Tongue (tissue), 1 donor: ENCODE measurements at regions not wholly inside any gene's neighbourhood (a gene's known extent, or its start where the extent isn't known, plus 50 kb on each side); places are given as distances from the start of the nearest gene placed in this dataset.
A peak's percentile ranks its signal among the peaks of the same experiment; 100 is the strongest.
"Not testable (repeated sequence)": the region's sequence is repeated elsewhere in the genome, so short reads cannot be mapped to it uniquely, and the experiment has no call there.

Experiments
- DNase-seq: peaks from one replicate; pipeline ENCODE4 v3.0.0-alpha.2; 2015

DNA sequence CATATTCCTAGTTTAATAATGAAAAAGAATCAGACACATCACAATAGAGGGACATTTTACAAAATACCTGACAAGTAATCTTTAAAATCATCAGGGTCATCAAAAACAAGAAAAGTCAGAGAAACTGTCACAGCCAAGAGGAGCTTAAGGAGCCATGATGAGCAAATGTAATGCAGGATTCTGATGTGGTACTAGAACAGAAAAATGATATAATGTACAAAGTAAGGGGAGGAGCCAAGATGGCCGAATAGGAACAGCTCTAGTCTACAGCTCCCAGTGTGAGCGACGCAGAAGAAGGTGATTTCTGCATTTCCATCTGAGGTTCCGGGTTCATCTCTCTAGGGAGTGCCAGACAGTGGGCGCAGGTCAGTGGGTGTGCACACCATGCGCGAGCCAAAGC lies 198.0 kb upstream of the FAT3 start:
- no peak for DNase-seq

DNA sequence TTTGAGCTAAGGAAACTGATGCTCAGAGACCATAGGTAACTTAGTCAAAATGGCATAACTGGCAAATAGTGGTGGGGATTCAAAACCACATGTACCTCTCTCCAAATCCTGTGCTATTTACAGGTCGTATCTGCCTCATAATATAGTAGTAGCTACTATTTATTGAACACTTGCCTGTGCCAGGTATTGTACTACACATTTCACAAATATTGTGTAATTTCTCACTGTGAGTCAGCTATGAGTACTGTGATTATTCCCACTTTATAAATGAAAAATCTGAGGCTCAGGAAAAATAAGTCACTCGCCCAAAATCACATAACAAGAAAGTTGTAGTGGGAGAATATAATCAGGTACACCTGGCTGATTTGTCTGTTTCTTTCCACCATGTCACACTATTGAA lies 199.8 kb upstream of the FAT3 start:
- DNase-seq: no peak

DNA sequence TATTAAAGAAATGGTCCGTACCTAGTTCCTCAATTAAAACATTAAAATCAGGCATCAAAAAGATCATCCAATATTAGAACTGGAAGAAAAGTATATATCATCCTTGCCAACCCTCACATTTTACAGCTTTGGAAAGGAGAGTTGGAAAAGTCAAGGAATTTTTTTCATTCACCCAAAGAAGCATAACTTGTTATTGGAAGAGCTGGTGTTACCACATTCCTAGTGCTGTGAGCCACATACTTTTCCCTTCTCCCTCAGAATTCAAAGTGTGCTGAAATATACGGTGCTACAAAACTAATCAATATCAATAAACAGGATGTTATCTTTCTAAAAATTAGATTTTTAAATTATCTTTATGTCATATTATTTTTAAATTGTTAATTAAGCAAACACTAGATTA lies 202.1 kb upstream of the FAT3 start:
- no peak for DNase-seq

DNA sequence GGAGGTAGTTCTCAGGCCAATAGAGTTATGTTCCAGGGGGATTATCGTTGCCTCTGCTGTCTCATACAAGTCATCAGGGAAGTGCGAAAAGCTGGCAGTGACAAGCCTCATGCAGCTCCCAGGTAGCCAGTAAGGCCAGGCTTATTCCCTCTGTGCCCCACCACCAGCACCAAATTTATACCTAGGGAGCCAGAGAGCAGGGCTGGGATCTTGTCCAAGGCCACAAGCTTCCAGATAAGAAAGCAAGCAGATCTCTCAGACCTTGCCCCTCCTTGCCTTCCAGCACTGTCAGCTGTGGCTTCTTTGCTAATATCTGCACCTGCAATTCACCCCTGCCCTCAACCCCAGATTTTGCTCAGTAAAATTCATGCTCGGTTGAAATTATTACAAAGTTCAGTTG lies 206.3 kb upstream of the FAT3 start:
- no peak for DNase-seq

DNA sequence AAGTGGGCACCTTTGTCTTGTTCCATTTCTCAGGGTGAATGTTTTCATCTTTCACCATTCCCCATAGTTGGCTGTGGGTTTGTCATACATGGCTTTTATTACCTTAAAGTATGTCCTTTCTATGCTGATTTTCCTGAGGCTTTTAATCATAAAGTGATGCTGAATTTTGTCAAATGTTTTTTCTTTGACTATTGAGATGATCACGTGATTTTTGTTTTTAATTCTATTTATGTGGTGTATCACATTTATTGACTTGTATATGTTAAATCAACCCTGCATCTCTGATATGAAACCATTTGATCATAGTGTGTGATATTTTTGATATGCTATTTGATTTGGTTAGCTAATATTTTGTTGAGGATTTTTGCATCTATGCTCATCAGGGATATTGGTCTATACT lies 216.4 kb upstream of the FAT3 start:
- DNase-seq: no peak

DNA sequence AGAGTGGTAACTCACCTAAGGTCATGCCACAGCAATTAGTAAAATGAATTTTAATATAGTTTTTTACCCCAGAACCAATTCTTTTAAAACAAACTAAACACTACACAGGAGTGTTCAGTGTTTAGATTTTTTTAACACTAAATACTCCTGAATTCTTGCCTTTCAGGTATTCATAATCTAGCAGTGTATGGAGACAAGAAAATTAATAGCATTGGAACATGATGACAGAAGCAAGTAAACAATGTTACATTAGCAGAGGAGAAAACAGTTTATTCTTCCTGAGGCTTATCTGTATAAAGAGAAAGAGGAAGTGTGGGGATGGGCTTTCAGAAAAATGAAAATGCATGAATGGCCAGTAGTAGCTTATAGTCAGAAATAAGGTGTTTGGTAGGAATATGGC lies 222.1 kb upstream of the FAT3 start:
- DNase-seq: no peak

DNA sequence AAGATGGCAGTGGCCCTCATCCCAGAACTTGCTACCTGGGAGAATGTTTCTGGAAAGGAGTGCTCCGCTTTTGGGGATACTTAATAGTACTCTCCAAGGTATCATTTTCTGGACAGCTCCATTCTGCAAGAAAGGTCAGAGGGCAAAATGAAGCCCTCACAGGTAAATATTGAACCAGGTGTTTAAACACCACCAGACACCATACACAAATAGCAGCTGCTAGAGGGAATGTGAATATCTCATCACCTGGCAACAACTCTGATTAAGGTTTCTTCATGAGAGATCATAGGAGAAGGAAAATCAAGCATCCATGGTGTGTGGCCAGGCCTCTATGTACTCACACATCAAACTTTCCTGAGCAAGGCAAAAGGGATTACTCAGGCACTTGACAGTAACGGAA lies 226.1 kb upstream of the FAT3 start:
- DNase-seq: peak; percentile 72

DNA sequence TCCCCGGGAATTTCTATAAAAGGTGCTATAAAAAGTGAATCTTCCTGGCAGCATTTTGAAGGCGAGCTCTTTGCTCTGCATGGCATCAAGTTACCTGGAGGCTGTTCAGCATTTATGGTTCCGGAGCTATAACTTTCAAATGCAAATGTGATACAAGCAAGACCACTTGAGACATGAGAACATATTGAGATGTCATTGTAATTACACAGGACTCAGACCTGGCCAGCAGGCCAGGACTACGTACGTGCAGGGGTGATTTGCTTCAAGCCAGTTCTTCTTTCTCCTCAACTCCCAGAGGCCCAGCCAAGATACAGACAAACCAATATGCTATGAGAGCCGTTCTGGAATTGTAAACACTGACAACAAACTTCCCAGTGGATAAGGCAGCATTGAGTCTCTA lies 227.4 kb upstream of the FAT3 start:
- DNase-seq: peak; percentile 88

DNA sequence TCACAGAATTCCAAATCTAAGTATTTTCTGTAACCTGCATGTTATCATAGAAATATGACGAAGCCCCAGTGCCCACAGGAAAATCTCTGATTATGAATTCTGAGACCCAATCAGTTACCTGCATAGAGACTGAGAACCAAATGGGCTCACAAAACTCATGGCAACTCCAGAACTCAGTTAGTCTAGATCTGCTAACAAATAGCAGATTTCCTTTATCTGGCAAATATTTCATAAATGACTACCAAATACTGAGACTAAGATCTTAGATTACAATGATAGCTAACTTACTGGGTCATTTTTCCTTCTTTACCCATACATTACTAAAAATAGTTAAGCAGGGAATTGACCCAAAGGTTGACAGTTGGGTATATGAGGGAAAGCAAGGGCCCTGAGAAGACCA lies 228.1 kb upstream of the FAT3 start:
- no peak for DNase-seq

DNA sequence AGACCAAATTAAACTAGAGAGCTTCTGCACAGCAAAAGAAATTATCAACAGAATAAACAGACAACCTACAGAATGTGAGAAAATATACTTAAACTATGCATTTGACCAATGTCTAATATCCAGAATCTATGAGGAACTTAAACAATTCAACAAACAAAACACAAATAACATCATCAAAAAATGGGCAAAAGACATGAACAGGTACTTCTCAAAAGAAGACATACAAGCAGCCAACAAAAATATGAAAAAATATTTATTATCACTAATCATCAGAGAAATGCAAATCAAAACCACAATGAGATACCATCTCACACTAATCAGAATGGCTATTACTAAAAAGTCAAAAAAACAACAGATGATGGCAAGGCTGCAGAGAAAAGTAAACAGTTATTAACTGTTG lies 236.2 kb upstream of the FAT3 start:
- DNase-seq: not testable (repeated sequence)

DNA sequence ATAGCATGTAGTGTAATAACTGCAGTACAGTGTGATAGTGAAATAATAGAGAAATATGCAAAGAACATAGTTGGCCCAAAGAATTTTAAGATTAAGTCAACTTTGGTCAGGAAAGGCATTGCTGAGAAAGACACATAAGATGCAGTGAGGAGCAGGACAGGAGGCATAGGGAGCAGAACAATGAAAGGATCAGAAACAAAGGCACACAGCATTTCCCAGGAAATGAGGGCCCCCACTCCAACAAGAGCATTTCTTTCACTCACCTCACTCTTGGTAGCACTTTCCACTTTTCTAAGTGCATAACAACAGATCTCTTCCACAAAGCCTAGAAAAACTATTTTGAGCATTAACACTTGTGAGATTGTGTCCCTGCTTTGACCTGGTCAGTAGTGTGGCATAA lies 238.4 kb upstream of the FAT3 start:
- no peak for DNase-seq

DNA sequence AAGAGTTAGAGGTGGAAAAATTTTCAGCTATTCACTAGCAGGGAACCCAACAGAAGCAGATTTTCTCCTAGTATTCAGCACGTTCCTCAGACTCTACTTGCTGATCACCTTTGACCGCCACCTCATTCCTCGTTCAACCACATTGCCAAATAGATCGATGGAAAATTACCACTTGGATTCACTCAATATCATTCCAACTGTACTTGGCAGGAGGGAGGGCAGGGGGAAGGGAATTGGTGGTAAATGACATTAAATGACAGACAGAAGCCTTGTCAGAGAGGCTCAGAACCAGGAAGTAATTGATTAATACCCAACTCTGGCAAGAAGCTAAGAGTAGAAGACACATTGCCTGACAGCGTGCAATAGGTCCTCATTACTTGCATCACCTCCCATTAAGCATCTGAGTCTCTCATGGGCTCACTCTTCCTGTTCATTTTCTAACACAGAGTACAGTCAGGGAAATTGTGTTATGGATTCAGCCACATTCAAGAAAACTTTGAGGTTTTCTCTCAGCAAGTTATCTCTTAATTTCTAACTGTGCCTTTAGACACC lies 240.5 kb upstream of the FAT3 start:
- no peak for DNase-seq

DNA sequence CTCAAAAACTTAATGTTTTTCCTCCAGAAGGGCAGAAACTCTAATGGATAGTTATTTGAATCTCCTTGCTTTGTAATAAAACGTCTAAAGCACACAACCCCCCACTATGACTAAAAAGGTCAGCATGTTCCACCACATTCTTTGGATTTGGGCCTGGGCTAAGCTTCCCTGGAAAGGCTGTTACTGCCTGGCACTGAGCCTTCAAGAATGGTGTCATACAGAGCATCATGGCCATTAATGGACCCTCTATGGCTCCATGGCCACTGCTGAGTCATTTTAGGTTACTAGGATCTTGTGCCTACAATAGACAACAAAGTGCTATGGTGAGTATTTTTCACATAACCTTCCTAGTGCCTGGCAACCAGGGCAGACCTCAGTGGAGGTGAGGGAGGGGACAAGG lies 242.6 kb upstream of the FAT3 start:
- DNase-seq: peak; percentile 21

DNA sequence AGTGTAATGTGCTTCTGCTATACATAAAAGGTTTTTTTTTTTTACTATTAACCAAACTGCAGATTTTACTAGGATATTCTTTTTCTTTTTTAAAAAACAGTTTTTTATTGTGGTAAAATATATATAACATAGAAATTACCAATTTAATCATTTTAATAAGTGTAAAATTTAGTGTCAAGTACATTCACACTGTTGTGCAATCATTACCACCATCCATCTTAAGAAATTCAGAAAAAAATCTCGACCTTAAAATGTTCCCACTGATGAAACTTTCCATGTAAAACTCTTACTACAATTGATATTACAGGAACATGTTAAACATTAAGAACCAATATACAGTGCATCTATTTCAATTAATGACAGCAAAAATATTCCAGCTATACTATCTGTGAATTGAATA lies 244.8 kb upstream of the FAT3 start:
- DNase-seq: no peak

DNA sequence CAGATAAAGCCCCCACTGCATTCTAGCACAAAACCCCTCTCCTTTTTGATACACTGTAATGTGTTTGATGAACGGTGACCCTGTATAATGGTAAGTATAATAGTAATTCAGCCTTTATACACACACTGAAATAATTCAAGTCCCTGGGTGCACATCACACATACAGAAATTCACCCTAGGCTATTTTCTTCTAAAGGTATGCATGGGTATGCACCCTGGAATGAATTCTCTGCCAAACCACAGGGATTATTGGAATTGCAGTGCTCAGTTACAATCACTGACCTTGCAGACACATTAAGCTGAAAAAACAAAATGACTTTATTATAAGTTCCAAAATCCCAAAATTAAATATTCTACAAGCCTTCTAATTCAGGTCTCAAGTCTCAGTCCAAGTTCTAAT lies 245.9 kb upstream of the FAT3 start:
- DNase-seq: no peak

DNA sequence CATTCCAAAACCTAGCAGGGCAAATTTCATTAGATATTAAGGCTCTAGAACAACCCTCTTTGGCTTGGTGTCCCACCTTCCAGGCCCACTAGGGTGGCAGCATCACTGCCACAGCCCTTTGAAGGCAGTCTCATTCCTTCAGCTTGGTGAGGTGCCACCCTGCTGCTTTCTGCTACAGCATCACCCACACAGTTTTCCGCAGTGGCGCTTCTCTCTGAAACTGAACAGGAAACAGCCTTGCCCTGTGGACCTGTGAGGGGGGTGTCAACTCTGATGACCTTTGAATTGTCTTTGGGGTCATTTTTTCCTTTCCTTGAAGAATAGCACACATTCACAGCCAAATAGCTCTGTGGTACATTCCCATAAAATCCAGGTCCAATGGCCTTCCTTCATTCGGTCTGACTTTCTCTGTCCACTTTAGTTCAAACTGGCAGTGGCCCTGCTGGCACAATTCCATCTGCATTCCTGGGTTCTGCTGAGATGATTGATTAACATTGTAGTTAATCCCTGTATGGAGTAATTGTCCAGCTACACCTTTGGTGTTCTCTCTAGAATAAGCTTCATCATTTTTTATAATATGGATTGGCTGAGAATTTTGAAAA lies 251.9 kb upstream of the FAT3 start:
- no peak for DNase-seq

DNA sequence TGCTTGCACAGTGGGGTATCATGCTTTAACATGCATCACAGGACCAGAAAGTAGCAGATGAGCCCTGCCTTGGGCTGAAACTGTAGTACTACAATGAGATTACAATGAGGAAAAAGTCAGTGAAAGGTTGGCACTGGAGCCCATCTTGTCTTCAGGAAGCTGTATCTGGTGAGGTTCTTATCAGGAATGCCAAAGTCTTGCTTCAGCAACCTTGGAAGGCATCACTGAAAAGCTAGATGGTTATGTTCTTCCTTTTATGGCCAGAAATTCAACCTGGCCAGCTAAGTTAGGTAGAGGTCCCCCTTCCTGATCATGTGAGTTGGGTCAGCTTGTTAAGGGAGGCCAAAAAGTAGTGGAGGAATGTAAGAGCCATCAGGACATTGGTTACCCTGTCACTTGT lies 254.0 kb upstream of the FAT3 start:
- DNase-seq: no peak

DNA sequence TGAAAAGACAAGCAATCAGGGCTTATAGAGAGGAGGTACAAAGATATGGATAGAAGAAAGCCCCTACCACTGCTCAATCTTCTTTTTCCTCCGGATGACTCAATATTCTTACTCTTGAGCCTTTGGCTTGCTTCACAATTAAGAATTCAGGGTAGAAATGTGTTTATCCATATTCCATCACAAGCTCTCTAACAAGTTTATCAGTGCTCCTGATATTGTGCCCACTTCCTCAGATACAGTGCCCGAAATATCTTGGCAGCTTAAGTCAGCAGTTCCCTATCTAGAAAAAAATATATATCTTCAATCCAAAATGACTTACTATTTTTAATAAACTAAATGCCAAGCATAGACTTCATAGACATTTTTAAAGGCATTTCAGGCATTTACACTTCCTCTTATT lies 255.1 kb upstream of the FAT3 start:
- no peak for DNase-seq

DNA sequence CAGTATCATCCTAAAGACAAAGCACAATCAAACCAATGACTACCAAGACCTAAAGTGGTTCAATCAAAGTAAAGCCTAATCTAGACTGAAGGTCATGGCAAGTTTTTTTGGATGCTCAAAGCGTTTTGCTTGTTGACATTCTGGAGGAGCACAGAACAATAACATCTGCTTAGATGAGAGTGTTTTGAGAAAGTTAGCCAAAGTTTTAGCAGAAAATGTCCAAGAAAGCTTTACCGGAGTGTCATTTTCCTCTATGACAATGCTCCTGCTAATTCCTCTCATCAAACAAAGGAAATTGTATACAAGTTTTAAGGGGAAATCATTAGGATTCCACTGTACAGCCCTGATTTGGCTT lies 256.9 kb upstream of the FAT3 start:
- peak; percentile 50 for DNase-seq

DNA sequence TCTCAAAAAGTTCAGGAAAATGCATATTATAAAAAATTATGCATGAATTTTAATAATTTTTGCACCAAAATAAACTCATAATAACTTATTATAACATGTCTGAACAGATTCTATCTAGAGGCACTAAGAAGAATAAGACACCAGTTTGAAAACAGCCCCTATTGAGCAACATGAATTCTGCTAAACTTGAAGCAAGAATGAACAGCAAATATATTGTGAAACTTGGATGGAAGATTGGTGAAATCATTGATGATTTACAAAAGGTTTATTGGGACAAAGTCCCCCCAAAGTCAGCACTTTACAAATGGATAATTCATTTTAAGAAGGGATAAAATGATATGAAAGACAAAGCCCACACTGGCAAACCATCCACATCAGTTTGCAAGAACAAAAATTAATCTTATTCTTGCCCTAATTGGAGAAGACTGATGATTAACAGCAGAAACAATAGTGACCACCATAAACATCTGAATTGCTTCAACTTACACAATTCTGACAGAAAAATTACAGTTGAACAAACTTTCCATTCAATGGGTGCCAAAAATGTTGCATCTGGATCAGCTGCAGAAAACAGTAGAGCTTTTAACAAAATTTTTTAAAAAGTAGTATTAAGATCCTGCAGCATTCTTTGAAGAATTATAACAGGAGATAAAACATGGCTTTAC lies 257.5 kb upstream of the FAT3 start:
- DNase-seq: peak; percentile 75

DNA sequence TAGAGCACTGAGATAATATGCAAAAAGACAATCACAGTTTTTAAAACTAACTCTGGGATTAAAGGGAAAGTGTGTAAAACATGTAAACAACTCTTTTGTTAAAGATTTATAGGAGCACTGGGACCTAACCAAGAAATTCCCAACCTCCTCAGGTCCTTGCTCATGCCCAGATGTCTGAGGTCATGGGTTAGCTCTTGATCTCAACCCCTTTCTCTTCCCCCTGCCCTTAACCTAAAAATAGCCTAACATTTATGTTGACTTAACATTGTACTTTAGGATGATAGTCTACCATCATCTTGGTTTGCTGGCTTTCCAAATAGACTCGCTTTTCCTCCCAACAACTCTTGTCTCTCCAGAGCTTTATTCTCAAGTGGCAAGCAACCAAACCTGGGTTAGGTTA lies 258.2 kb upstream of the FAT3 start:
- no peak for DNase-seq

DNA sequence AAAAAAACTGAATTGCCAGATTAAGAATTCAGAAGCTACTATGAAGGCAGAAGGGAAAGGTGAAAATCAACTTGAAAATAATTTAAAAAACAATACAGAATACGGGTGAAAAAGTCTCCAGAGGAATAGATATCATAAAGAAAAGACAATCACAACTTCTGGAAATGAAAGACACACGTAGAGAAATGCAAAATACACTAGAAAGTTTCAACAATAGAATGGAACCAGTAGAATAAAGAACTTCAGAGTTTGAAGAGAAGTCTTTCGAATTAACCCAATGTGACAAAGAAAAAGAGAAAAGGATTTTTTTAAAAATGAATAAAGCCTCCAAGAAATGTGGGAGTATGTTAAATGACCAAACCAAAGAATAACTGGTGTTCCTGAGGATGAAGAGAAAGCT lies 263.8 kb upstream of the FAT3 start:
- no peak for DNase-seq

DNA sequence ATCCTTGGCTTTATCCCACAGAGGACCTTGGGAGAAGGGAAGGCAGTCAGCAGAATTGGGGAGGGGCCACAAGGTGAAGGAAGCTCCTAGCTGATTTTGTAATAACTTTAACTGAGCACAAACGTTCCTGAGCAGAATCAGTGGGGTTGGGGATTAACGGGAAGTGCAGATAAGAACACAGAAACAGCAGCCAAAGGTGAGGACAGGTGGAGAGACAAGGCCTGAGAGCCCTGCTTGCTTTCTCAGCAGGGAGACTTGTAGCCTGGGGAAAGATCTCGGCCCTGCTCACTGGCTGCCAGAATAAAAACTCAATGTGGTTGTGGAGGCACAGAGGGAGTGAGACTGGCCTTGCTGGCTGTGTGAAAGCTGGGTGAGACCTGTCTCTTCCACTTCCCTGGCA lies 265.2 kb upstream of the FAT3 start:
- no peak for DNase-seq

DNA sequence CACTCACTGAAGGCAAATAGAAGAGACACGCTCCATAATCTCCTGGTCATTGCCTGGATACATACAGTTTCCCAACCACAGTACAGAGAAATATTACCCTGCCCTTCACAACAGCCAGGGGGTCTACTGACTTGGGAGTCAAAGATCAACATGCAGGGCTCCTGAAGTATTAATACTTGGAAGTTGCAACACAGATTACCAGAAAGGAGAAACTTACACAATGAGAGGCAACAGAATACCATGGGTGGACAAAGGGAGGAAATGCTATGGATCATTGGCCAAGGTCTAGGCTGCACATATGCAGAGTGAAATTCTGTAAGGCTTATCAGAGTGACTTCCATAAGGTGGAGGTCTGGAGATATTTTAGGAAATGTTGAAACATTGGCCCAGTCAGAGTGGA lies 267.9 kb upstream of the FAT3 start:
- no peak for DNase-seq

DNA sequence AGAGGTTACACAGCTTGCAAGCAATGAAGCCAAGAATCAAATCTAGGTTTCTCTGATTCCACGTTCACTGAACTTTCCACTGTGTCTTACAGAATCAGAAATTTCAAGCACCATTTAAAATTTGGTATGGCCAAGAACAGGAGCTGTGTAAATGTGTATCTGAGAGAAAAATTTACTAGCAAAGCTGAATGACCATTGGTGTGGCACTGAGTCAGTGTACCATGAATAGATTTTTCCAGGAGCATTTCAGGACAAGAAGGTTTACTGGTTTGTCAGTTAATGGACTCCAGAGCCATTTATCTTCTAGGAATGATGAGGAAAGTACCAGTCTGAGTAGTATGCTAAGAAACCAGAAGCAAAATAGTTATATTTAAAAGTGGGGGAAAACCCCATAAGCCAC lies 269.4 kb upstream of the FAT3 start:
- no peak for DNase-seq
